Right cardiac atrium (tissue), 5 donors: ENCODE measurements at regions not wholly inside any gene's neighbourhood (a gene's known extent, or its start where the extent isn't known, plus 50 kb on each side); places are given as distances from the start of the nearest gene placed in this dataset.
A peak's percentile ranks its signal among the peaks of the same experiment; 100 is the strongest.

Source experiments
- ATAC-seq, 2 donors: fragments of 200-7000 bp; cut with Tn5 transposase; one replicate each; pipeline versions ENCODE4 v1.8.0 to v1.9.1; 2020; ENCODE audit warnings: moderate library complexity in 2 of 2, mild to moderate bottlenecking in 1 of 2
- DNase-seq, 3 donors: peaks; one replicate each; pipeline ENCODE4 v3.0.0-alpha.2; 2020
- H3K27ac ChIP-seq: one replicate; pipeline ENCODE4 v1.5.1; 2013; ENCODE audit warnings: mild to moderate bottlenecking, low read length, control low read depth, moderate library complexity
- H3K27me3 ChIP-seq: one replicate; pipeline ENCODE4 v1.6.1; 2013; ENCODE audit not compliant: control insufficient read depth, insufficient read depth
- H3K4me1 ChIP-seq: one replicate; pipeline ENCODE4 v1.6.1; 2013; ENCODE audit warnings: low read length; ENCODE audit not compliant: control insufficient read depth, insufficient read depth
- H3K4me3 ChIP-seq: one replicate; pipeline ENCODE4 v1.5.1; 2013; ENCODE audit warnings: low read length, control low read depth
- H3K9me3 ChIP-seq: one replicate; pipeline ENCODE4 v1.6.1; 2013; ENCODE audit warnings: low read length; ENCODE audit not compliant: control insufficient read depth
- WGBS: extraction: QIAGEN DNeasy Blood & Tissue Kit; methylation state at CpG from one replicate; pipeline ENCODE4 v1.1.7; 2013; 5-methylcytosine and 5-hydroxymethylcytosine counted together
- intact Hi-C, 4 donors: fragments of 100-400 bp; cut with DNase I; formaldehyde crosslinking; loops; one replicate each; pipeline versions ENCODE4 v1.11.0 to v1.14.0; 2022 to 2023
- donor health status: healthy with polysubstance abuse.
- donor health status: DM: no; HTN: yes; CAD: no.
- donor health status: DM: no; HTN: no; CAD: no.
- donor health status: DM: no; HTN: yes; CAD: no; lungs with severe emphysema.
- donor health status: DM: yes; HTN: yes; CAD: no.

DNA sequence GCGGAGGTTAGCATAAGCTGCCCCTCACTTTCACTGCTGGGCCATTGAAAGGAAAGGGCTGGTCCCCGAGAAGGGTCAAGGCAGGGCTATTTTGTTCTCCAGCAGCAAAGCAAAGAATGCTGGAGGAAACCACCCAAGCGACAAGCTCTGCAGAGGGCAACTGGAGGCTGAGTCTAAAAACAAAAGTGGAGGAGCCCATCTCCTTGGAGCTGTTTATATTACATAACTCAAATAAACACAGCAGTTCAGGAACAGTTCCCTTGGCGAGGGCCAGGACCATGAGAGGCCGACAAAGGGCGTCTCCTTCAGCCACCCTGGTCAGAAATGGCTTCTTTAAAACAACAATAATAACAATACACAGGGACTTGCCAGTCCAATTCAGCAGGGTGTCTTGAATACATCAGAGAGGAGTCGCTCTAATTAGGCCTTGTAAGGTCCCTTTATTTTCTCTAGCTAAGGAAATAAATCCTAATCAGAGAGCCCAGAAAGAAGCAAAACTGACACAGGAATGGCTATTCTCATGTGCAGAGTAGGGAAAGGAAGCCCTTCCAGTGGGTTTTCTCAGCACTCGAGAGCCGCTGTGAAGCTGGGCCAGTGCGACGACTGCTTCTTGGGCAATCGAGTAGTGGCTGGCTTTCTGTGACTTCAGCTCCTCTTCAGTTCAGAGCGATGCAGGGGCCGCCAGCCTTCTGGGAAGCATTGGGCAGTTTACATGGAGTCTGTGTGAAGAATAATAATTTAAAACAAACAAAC lies 57.0 kb upstream of the TARBP1 start:
- intact Hi-C loops = loop anchor here in 2 of 4 donors (5.0 to 10.0 kb wide), 5 partner anchors 49 to 459 kb away; no protein-coding TSS in a partner anchor
- 20% methylated on average over 14 of the region's 14 CpGs for WGBS
- Histone ChIP-seq H3K27me3 (no peaks in the 10 kb centered on the region), H3K9me3 (no peaks in the 10 kb centered on the region), H3K4me3 (no peak overlapping the region), H3K4me1 (peaks cover 50% of the 10 kb centered on the region), H3K27ac (peak overlapping the region; percentile 100)
- ATAC-seq (peak; percentile 67 to 70), DNase-seq (peak; percentile 80 to 92 (median 86))

DNA sequence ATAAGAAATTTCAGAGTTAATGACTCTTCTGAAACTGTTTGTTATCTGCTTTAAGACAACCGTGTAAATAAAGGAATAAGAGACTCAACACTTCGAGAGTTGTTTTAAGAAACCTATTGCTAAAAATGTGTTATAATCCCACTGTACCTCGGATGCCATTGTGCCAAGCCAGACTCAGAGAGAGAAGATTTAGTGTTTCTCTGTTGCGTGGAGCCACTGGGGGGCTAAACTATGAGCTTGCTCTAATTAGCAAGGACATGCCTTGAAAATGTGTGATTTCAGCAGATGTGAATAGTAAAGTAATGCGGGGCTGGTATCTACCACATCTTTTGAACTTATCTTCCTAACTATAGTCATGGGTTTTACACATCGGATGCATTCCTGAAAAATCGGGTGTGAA lies 56.2 kb upstream of the TARBP1 start:
- intact Hi-C loops = loop anchor here in 2 of 4 donors (5.0 to 10.0 kb wide), 5 partner anchors 50 to 460 kb away; no protein-coding TSS in a partner anchor
- peaks cover 50% of the 10 kb centered on the region for H3K4me1 ChIP-seq
- no peak for DNase-seq
- 53% methylated on average over 7 of the region's 7 CpGs for WGBS
- peak overlapping the region; percentile 100 for H3K27ac ChIP-seq
- H3K27me3 ChIP-seq = no peaks in the 10 kb centered on the region
- ATAC-seq = no peak
- H3K9me3 ChIP-seq = no peaks in the 10 kb centered on the region
- no peak overlapping the region for H3K4me3 ChIP-seq

DNA sequence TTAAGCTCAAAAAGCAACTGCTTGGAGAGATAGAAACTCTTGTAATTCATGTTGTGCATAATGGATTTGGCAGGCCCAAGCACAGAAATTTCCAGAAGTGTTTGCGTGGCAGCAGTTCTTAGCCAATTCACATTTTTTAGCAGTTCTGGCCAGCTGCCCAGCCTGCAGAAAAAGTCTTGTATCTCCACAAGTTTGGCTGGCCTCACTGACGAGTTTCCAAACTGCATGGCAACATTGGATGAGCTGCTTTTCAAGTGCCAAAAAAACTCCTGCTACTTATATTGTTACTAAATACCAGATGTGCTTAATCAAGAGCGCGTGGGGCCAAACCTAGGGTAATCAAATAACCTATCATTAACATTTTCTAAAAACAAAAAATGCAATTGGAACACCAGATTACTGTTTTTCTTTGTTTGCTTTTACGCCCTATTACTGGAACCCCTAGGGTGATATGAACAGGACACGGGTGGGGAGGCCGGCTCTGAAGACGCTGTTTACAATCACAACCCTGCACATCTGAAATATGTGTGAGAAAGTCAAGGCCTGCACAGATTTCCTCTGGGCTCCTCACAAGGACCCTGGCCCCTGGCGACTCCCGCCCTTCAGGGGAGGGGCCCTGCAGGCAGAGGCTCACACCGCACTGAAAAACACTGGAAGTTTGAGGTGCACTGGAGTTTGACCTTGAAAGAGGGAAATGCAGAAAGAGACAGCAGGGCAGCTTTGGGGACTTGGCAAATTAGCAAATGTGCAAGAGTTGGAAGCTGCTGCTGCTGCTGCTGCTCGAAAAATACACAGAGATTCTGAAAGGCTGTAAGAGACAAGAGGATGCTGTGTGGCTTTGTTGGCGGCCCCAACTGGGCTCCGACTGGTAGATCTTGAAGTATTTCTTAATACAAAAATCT lies 55.2 kb upstream of the TARBP1 start:
- 20% methylated on average over 14 of the region's 14 CpGs for WGBS
- no peaks in the 10 kb centered on the region for H3K9me3 ChIP-seq
- no peaks in the 10 kb centered on the region for H3K27me3 ChIP-seq
- DNase-seq (peak; percentile 96 to 98 (median 96)), ATAC-seq (peak; percentile 28 to 34)
- peaks cover 50% of the 10 kb centered on the region for H3K4me1 ChIP-seq
- H3K4me3 ChIP-seq = no peak overlapping the region
- intact Hi-C loops = loop anchor here in 3 of 4 donors (5.0 to 10.0 kb wide), 5 partner anchors 51 to 461 kb away; no protein-coding TSS in a partner anchor
- peak overlapping the region; percentile 100 for H3K27ac ChIP-seq

DNA sequence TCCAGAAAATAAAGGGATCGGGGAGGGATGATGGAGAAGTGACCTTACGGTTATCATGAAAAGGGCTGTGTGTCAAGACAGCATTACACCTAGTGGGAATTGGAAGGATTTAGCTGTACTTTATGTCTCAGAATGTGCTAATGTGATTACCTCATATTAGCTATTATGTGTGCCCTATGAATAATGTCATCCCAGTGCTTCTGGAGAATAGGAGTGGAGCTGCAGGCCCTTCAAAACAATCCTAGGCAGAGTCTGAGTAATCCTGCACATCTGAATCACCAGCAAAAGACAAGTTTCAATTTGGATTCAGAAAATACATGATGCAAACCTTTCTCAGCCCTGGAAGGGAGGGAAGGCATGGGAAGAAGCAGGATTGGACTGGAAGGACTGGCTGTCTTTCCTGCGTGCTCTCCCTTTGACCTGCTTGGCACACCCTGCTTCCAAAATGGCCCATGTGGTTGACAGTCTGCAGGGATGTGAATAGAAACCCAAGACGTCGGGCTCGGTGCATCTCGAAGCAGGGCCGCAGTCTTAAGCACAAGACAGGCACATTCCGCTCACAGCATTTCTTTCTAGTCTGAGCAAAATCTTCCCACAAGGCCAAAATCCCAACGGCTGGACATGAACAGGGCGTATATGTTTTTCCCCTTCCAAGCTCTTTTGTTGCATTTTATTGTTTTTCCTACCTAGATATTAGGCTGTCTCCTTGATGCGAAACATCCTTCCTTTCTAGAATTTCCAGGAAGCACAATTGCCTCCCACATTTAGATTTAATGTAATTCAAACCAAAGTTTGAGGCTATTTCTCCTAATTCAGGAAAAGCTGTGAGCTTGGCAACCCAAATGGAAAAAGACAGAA lies 54.3 kb upstream of the TARBP1 start:
- no peaks in the 10 kb centered on the region for H3K27me3 ChIP-seq
- intact Hi-C loops = loop anchor here in 3 of 4 donors (5.0 to 10.0 kb wide), 5 partner anchors 52 to 462 kb away; no protein-coding TSS in a partner anchor
- peaks cover 52% of the 10 kb centered on the region for H3K4me1 ChIP-seq
- ATAC-seq = peak; percentile 45 to 58
- 38% methylated on average over 12 of the region's 12 CpGs for WGBS
- peak overlapping the region; percentile 100 for H3K27ac ChIP-seq
- H3K9me3 ChIP-seq = no peaks in the 10 kb centered on the region
- H3K4me3 ChIP-seq = no peak overlapping the region
- peak; percentile 73 to 83 (median 79) for DNase-seq

DNA sequence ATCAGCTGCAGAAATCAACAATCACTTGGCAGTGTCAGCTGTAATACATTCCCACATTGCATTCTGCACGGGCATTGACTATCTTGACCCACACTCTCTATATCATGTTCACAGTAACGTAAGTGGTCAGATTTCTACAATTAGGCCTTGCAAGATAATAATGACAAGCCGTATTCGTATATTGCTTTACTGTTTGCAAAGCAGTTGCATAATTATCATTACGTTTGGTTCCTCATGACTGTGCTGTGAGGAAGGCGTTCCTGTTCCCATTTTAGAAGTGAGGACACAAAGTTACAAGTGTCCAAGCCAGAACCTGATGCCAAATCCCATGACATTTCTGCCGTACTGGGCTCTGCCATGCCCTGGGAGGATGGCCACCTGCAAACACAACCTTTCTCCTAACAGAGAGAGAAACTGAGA lies 53.5 kb upstream of the TARBP1 start:
- intact Hi-C loops = loop anchor here in 3 of 4 donors (5.0 to 10.0 kb wide), 5 partner anchors 52 to 462 kb away; no protein-coding TSS in a partner anchor
- H3K4me1 ChIP-seq = peaks cover 51% of the 10 kb centered on the region
- H3K27ac ChIP-seq = peak overlapping the region; percentile 100
- ATAC-seq (peak; percentile 45 to 62), DNase-seq (peak in 1 of 3 donors; percentile 51)
- H3K9me3 ChIP-seq = no peaks in the 10 kb centered on the region
- no peak overlapping the region for H3K4me3 ChIP-seq
- WGBS = 16% methylated on average over 7 of the region's 7 CpGs
- H3K27me3 ChIP-seq = no peaks in the 10 kb centered on the region

DNA sequence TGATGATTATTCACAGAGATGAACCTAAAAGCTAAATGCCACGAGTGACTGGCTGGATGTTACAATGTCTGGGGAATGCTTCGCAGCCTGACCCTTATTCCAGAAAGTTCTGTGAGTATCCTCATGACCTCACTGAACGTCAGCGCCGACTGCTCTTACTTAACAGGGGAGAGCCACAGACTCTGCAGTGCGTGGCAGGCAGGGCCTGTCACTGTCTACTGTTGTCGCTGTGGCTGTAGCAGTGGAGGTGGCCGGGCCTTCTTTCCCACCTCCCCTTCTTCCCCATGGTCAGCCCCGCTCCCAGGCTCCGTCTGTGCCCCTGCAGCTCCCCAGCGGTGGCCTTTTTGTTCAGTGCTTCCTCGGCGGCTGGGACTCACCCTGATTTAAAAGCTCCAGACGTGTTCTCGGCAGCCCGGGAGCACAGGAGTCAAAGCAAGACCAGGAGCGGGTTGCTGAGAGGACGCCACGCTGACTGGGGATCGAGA lies 52.2 kb upstream of the TARBP1 start:
- Histone ChIP-seq H3K4me1 (peaks cover 42% of the 10 kb centered on the region), H3K4me3 (peak overlapping the region; percentile 22), H3K9me3 (no peaks in the 10 kb centered on the region), H3K27me3 (no peaks in the 10 kb centered on the region), H3K27ac (peak overlapping the region; percentile 100)
- intact Hi-C loops = loop anchor here in 3 of 4 donors (5.0 to 10.0 kb wide), 5 partner anchors 54 to 464 kb away; no protein-coding TSS in a partner anchor
- ATAC-seq = peak; percentile 33 to 46
- DNase-seq = peak; percentile 78 to 88 (median 84)
- WGBS = 30% methylated on average over 20 of the region's 20 CpGs

DNA sequence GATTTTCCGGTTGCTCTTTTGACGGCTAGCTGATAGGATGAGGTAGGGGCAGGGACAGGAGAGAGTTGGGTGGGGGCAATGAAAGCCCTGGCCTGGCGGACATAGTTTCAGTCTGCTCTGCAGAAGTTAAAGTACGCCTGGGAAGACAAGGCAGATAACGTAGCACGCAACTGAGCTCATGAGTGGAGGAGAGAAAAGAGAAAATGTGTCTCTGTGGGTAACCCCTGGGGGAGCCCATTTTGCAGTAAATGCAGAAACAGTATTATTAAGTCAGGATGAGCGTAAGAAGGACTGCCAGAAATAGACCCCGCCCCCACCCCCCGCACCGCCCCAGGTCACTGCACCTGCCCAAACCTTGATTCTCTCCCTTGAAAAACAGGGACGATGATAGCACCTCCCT lies 51.7 kb upstream of the TARBP1 start:
- peak overlapping the region; percentile 100 for H3K27ac ChIP-seq
- peak overlapping the region; percentile 22 for H3K4me3 ChIP-seq
- peaks cover 41% of the 10 kb centered on the region for H3K4me1 ChIP-seq
- DNase-seq (no peak), ATAC-seq (no peak)
- H3K27me3 ChIP-seq = no peaks in the 10 kb centered on the region
- WGBS = 49% methylated on average over 11 of the region's 11 CpGs
- intact Hi-C loops = loop anchor here in 3 of 4 donors (5.0 to 10.0 kb wide), 5 partner anchors 54 to 464 kb away; no protein-coding TSS in a partner anchor
- no peaks in the 10 kb centered on the region for H3K9me3 ChIP-seq

DNA sequence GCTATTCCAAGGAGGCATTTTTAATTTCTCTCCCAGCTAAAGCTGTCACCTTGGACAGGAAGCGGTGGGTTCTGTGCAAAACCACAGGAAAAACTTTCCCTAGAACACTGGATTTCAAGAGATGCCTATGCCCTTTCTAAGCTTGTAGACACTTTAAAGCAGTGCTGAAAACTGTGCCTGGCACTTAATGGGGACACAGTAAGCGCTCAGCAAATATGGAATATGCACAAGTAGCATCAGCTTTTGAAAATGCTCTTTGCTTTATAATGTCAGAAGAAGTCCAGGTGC lies 50.9 kb upstream of the TARBP1 start:
- DNase-seq (no peak), ATAC-seq (no peak)
- Histone ChIP-seq H3K9me3 (no peaks in the 10 kb centered on the region), H3K4me1 (peaks cover 34% of the 10 kb centered on the region), H3K27me3 (no peaks in the 10 kb centered on the region), H3K4me3 (no peak overlapping the region), H3K27ac (peak overlapping the region; percentile 91)
- intact Hi-C loops = loop anchor here in 3 of 4 donors (5.0 to 10.0 kb wide), 5 partner anchors 55 to 465 kb away; no protein-coding TSS in a partner anchor
- WGBS = 83% methylated on average over 2 of the region's 2 CpGs

DNA sequence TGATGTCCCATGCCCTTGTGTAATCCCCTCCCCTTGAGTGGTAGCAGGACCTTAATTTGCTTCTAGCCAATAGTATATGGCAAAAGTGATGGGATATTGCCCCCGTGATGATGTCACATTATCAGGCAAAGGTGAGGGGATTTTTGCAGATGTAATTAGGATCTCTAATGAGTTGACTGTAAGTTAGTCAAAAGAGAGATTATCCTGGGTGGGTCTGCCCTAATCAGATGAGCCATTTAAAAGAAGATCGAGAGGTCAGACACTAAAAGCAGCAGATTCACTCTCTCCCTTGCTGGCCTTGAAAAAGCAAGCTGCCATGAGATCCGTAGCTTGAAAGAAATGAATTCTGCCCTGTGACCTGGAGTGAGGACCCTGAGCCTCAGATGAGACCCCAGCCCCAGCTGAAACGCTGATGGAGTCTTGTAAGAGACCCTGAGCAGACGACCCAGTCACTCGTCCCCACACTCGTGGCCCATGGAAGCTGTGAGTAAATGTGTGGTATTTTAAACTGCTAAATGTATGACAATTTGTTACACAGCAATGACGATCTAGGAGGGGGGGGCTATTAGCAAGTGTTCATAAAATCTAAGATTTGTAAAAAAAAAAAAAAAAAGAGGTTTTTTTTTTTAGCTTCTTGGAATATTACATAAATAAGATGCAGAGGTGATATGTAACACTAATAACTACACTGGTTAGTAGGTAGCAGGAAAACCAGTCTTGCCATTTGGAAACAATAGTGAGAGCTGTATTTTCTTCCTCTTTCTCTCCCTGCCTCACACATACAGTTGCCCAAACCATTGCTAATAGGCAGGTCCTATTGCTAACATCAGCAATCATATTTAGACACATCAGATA lies 50.3 kb upstream of the TARBP1 start:
- peak overlapping the region; percentile 91 for H3K27ac ChIP-seq
- no peak for ATAC-seq
- intact Hi-C loops = no loop called here
- 79% methylated on average over 8 of the region's 8 CpGs for WGBS
- no peaks in the 10 kb centered on the region for H3K27me3 ChIP-seq
- no peak for DNase-seq
- H3K9me3 ChIP-seq = no peaks in the 10 kb centered on the region
- H3K4me3 ChIP-seq = no peak overlapping the region
- peaks cover 29% of the 10 kb centered on the region for H3K4me1 ChIP-seq
